ENCODE measurements at regions not wholly inside any gene's neighbourhood (a gene's known extent, or its start where the extent isn't known, plus 50 kb on each side); places are given as distances from the start of the nearest gene placed in this dataset.
"Not testable (repeated sequence)": the region's sequence is repeated elsewhere in the genome, so short reads cannot be mapped to it uniquely, and the experiment has no call there.

- Mint-ChIP-seq H3K4me1 (no peaks in the 10 kb centered on the region), H3K27ac (no peak overlapping the region), H3K27me3 (no peaks in the 10 kb centered on the region), H3K4me3 (no peak overlapping the region), H3K36me3 (no peaks in the 10 kb centered on the region), H3K9me3 (peaks cover 14% of the 10 kb centered on the region)
These were observed 452.0 kb upstream of the CCDC179 start for GRCh38 chr11:23311986-23312940.

DNA sequence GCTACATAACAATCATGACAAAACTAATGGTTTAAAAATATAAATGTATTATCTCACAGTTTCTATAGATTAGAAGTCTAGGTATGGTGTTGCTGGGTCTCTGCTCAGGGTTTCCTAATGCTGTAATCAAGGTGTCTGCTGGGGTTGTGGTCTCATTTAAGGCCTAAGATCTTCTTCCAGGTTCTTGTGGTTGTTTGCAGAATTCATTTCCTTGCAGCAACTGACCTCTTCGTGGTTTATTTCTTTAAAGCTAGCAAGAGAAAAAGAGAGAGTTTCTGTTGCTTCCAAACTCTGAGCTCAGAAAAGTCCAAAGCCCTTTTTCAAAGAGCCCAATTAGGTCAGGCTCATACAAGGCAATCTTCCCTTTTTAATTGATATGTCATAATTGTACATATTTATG lies 452.7 kb upstream of the CCDC179 start:
- Mint-ChIP-seq H3K27ac (no peak overlapping the region), H3K4me3 (no peak overlapping the region), H3K4me1 (no peaks in the 10 kb centered on the region), H3K9me3 (peaks cover 14% of the 10 kb centered on the region), H3K36me3 (no peaks in the 10 kb centered on the region), H3K27me3 (no peaks in the 10 kb centered on the region)

- Mint-ChIP-seq H3K27me3 (no peaks in the 10 kb centered on the region), H3K4me3 (no peak overlapping the region), H3K4me1 (no peaks in the 10 kb centered on the region), H3K9me3 (peaks cover 14% of the 10 kb centered on the region), H3K36me3 (no peaks in the 10 kb centered on the region), H3K27ac (no peak overlapping the region)
These were observed 453.9 kb upstream of the CCDC179 start for GRCh38 chr11:23314162-23314561.

DNA sequence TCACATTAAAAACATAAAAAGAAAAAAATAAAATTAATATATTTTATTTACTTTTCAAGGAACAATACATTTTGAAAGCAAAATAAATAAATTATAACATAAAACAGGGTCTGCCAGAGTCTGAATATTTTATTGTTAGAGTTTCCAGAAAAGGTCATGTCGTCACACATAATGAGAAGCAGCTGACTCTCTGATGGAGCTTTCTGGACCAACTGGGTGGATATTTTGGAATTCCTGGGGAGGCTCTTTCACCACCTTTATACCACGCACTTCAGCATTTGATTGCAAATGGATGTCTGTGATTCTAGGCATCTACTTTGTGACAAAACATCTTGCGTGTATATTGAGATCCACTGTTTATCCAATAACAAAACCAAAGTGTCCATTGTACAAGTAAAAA lies 455.0 kb upstream of the CCDC179 start:
- Mint-ChIP-seq H3K36me3 (no peaks in the 10 kb centered on the region), H3K4me1 (no peaks in the 10 kb centered on the region), H3K27me3 (no peaks in the 10 kb centered on the region), H3K9me3 (peaks cover 16% of the 10 kb centered on the region), H3K27ac (no peak overlapping the region), H3K4me3 (no peak overlapping the region)

GRCh38 chr11:23317816-23318215 lies 457.5 kb upstream of the CCDC179 start:
- no peaks in the 10 kb centered on the region for H3K4me1 Mint-ChIP-seq
- peaks cover 25% of the 10 kb centered on the region for H3K9me3 Mint-ChIP-seq
- H3K27me3 Mint-ChIP-seq, result no peaks in the 10 kb centered on the region
- H3K27ac Mint-ChIP-seq, result no peak overlapping the region
- H3K36me3 Mint-ChIP-seq, result no peaks in the 10 kb centered on the region
- no peak overlapping the region for H3K4me3 Mint-ChIP-seq

DNA sequence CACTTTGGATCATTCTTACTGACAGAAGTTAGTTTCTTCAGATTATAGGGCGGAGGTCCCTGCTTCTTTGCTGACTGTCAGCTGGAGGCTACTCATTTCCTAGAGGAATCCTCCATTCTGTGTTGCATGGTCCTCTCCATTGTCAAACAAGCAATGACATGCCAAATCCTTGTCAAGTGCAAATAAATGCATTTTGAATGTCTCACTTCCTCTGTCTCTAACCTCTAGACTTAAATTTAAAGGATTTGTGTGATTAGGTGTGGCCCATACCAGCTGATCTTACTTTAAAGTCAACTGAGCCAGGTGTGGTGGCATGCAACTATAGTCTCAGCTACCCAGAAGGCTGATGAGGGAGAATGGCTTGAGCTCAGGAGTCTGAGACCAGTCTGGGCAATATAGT lies 458.4 kb upstream of the CCDC179 start:
- no peak overlapping the region for H3K4me3 Mint-ChIP-seq
- H3K4me1 Mint-ChIP-seq, result no peaks in the 10 kb centered on the region

GRCh38 chr11:23320131-23320530 lies 459.9 kb upstream of the CCDC179 start:
- Mint-ChIP-seq H3K9me3 (peaks cover 11% of the 10 kb centered on the region), H3K4me3 (no peak overlapping the region), H3K27me3 (no peaks in the 10 kb centered on the region), H3K4me1 (no peaks in the 10 kb centered on the region), H3K27ac (no peak overlapping the region), H3K36me3 (no peaks in the 10 kb centered on the region)

More for the DNA sequence above, 458.4 kb upstream of the CCDC179 start:
- no peaks in the 10 kb centered on the region for H3K36me3 Mint-ChIP-seq
- peaks cover 17% of the 10 kb centered on the region for H3K9me3 Mint-ChIP-seq
- H3K27ac Mint-ChIP-seq, result no peak overlapping the region
- H3K27me3 Mint-ChIP-seq, result no peaks in the 10 kb centered on the region

DNA sequence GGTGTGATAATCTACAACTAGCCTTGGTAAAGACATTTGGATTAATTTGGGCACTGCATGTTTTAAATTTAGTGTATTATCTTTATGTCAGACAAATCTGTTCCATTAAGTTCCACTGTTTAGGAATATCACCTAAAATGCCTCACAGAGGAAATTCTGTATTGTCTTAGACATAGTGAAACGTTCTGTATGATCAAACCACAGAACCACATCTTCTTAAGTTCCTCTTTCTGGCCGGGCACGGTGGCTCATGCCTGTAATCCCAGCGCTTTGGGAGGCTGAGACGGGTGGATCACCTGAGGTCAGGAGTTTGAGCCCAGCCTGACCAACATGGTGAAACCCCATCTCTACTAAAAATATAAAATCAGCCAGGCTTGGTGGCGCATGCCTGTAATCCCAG lies 475.3 kb upstream of the CCDC179 start:
- H3K9me3 Mint-ChIP-seq, H3K36me3 Mint-ChIP-seq, H3K27ac Mint-ChIP-seq, H3K27me3 Mint-ChIP-seq, H3K4me3 Mint-ChIP-seq, H3K4me1 Mint-ChIP-seq: not testable (repeated sequence)

DNA sequence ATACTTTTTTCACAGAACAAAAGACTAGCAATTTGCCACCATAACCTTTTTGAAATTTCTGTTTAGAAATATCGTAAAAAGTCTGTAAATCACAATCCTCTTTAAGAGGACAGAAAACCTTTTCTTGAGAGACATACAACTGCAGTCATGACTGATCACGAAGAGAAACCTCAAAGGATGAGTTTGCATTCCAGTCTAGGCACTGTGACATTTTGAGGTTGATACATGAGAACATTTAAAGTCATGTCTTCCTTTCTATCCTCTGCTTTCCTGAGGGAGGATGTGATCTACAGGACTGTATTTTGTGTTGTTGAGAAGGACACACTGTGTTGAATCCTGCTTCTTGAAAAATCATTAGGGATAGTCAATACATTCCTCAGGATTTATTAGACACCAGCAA lies 476.7 kb upstream of the CCDC179 start:
- Mint-ChIP-seq H3K4me3 (no peak overlapping the region), H3K9me3 (peaks cover 5% of the 10 kb centered on the region), H3K4me1 (no peaks in the 10 kb centered on the region), H3K27ac (no peak overlapping the region), H3K27me3 (no peaks in the 10 kb centered on the region), H3K36me3 (no peaks in the 10 kb centered on the region)

GRCh38 chr11:23353611-23354010 lies 493.3 kb upstream of the CCDC179 start:
- Mint-ChIP-seq H3K9me3 (no peaks in the 10 kb centered on the region), H3K27me3 (no peaks in the 10 kb centered on the region), H3K36me3 (no peaks in the 10 kb centered on the region), H3K27ac (no peak overlapping the region), H3K4me1 (no peaks in the 10 kb centered on the region), H3K4me3 (no peak overlapping the region)

DNA sequence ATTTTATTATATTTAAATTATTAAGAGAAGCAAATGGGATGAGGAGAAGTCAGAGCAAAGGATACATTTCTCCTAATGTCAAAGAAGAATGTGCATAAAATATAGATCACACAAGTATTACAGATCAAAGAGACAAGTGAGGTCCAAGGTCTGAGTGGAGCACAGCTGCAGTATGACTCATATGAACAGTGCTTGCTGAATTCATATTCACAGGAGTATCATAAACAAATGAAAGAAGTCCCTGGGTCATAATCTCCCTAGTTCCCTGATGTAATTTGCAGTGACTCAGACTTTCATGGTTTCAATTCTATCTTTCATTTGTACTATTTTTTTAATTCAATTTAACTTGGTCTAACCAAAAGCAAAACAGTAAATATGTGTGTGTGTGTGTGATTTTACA lies 499.0 kb upstream of the CCDC179 start:
- H3K27ac Mint-ChIP-seq, result no peak overlapping the region
- H3K4me3 Mint-ChIP-seq, result no peak overlapping the region
- no peaks in the 10 kb centered on the region for H3K36me3 Mint-ChIP-seq
- H3K9me3 Mint-ChIP-seq, result peaks cover 8% of the 10 kb centered on the region
- no peaks in the 10 kb centered on the region for H3K27me3 Mint-ChIP-seq
- no peaks in the 10 kb centered on the region for H3K4me1 Mint-ChIP-seq

- no peak overlapping the region for H3K27ac Mint-ChIP-seq
- H3K9me3 Mint-ChIP-seq, result peaks cover 8% of the 10 kb centered on the region
- no peaks in the 10 kb centered on the region for H3K4me1 Mint-ChIP-seq
- H3K4me3 Mint-ChIP-seq, result no peak overlapping the region
- H3K27me3 Mint-ChIP-seq, result no peaks in the 10 kb centered on the region
- H3K36me3 Mint-ChIP-seq, result no peaks in the 10 kb centered on the region
These were observed 503.8 kb upstream of the CCDC179 start for GRCh38 chr11:23364076-23364475.

DNA sequence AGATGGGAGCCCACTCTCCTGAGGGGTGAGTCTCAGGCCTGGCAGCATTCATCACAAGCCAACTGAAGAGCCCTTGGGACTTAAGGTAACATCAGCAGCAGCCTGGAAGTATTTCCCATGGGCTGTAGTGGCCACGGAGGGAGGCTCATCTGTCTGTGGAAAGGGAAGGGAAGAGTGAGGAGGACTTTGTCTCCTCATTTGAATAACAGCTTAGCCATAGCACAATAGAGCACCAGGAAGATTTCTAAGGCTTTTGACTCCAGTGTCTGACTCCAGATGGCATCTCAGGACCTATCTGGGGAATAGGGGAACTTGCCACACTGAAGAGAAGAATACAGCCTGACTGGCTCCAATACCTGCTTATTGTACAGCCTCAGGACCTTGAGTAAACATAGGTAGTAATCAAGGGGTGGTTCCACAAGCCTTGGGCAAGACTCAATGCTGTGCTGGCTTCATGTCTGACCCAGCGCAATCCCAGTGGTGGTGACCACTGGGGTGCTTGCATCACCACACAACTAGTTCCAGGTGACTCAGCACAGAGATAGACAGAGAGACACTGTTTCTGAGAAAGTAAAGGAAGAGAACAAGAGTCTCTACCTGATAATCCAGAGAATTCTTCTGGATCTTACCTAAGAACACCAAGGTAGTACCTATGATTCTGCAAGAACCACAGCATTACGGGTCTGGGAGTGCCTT lies 510.5 kb upstream of the CCDC179 start:
- H3K9me3 Mint-ChIP-seq, result peaks cover 15% of the 10 kb centered on the region
- H3K27ac Mint-ChIP-seq, result no peak overlapping the region
- no peaks in the 10 kb centered on the region for H3K36me3 Mint-ChIP-seq
- H3K4me3 Mint-ChIP-seq, result no peak overlapping the region
- H3K27me3 Mint-ChIP-seq, result no peaks in the 10 kb centered on the region
- H3K4me1 Mint-ChIP-seq, result no peaks in the 10 kb centered on the region

GRCh38 chr11:23377909-23378308 lies 517.6 kb upstream of the CCDC179 start:
- Mint-ChIP-seq H3K4me3 (no peak overlapping the region), H3K36me3 (no peaks in the 10 kb centered on the region), H3K27me3 (no peaks in the 10 kb centered on the region), H3K9me3 (peaks cover 21% of the 10 kb centered on the region), H3K27ac (no peak overlapping the region), H3K4me1 (no peaks in the 10 kb centered on the region)

- no peaks in the 10 kb centered on the region for H3K4me1 Mint-ChIP-seq
- H3K27ac Mint-ChIP-seq, result no peak overlapping the region
- H3K27me3 Mint-ChIP-seq, result no peaks in the 10 kb centered on the region
- no peak overlapping the region for H3K4me3 Mint-ChIP-seq
- no peaks in the 10 kb centered on the region for H3K36me3 Mint-ChIP-seq
- H3K9me3 Mint-ChIP-seq, result peaks cover 6% of the 10 kb centered on the region
These were observed 530.8 kb upstream of the CCDC179 start for GRCh38 chr11:23391031-23391430.

DNA sequence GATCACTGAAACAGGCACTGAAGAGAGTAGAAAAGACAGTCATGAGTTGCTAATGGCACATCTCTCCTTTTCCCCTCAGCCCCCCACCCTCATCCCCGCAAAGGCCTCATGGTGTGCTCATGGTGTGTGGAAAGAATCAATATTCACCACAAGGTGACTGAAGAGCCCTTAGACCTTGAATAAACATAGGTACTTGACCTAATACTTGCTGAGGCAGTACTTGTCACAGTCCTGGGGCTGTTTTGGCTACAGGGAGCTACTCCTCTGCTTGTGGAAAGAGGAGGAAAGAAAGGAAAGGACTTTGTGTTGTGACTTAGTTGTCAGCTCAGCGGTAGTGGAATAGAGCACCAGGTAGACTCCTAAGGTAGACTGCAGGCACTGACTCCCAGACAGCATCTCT lies 537.8 kb upstream of the CCDC179 start:
- H3K27ac Mint-ChIP-seq, result no peak overlapping the region
- peaks cover 5% of the 10 kb centered on the region for H3K9me3 Mint-ChIP-seq
- no peaks in the 10 kb centered on the region for H3K27me3 Mint-ChIP-seq
- H3K36me3 Mint-ChIP-seq, result no peaks in the 10 kb centered on the region
- no peaks in the 10 kb centered on the region for H3K4me1 Mint-ChIP-seq
- no peak overlapping the region for H3K4me3 Mint-ChIP-seq

Data from activated naive CD4-positive, alpha-beta T cell treated with anti-CD3 and anti-CD28 coated beads, Interleukin-2, amount 50 U/mL, for 24 hours (primary cell).